NCI-H128 (cell line): ENCODE measurements at regions not wholly inside any gene's neighbourhood (a gene's known extent, or its start where the extent isn't known, plus 50 kb on each side); places are given as distances from the start of the nearest gene placed in this dataset.
"Not testable (repeated sequence)": the region's sequence is repeated elsewhere in the genome, so short reads cannot be mapped to it uniquely, and the experiment has no call there.

Experiments
- DNase-seq: peaks from one replicate; lab custom pipeline; 2025; ENCODE audit not compliant: unreplicated experiment; lab: John Stamatoyannopoulos, UW

- no peak for DNase-seq
These were observed 113.4 kb upstream of the RAB18 start for GRCh38 chr10:27390681-27391080.

DNA sequence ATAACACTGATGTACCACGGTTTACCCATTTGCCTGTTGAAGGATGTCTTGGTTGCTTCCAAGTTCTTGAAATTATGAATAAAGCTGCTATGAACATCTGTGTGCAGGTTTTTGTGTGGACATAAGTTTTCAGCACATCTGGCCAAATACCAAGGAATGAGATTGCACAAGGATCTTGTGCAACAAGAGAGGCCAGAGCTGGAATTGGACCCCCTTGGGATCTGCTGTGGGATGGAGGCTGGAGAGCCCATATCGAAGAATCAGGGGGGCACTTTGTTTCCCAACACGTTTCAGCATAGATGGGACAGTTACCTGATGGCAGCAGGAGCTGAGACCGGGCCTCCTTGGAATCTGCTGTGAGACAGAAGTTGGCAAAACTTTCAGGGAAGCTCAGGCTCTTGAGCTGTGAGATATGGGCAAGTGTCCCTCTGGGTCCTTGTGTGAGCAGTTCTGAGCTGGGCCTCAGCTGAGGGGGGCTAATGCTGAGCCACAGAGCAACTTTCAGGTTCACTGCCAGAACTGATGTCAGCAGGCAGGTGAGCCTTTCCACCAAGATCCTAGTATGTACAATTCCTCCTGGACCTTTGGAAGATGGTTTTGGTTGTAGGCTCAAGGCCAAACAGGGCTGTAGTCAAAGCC lies 115.2 kb upstream of the RAB18 start:
- DNase-seq = no peak

DNA sequence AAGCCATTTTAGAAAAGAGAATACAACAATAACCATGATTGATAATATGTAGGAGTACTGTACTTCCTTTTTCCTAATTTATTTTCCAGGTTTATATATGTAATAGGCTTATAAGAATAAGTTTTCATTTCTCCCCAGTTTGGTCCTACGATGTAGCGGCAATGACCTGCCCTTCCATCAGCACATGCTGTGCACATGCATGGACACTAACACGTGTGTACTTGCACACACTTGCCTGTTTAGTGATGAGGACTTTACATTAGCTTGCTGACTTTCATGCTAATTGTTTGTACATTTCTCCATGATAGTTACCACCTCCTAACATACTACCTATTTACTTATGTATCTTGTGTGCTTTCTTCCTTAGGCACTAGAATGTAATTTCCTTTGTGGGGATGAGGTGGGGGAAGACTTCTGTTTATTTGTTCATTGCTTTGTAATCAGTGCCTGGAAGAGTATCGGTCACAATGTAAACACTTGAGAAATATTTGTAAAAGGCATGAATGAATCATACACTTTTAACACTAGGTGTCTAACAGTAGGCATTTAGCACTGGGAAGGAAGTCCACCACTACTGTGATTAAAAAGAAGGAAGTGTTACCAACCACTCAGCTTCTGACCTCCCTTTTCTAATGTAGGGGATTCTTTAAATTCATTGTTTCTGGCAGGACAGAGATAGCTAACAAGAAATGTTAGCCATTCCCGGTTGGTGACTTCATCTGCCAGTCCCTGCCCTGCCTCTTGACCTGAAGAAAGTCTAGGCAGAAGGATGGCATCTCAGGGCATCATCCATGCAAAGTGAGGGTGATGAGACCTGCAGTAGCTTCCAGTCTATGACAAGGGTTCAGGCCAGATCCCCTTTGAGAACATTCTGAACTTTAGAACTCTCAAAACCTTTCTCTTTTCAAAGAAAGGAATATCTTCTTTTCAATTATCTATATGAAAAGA lies 120.2 kb upstream of the RAB18 start:
- DNase-seq = no peak

GRCh38 chr10:27382176-27382575 lies 121.9 kb upstream of the RAB18 start:
- no peak for DNase-seq

DNA sequence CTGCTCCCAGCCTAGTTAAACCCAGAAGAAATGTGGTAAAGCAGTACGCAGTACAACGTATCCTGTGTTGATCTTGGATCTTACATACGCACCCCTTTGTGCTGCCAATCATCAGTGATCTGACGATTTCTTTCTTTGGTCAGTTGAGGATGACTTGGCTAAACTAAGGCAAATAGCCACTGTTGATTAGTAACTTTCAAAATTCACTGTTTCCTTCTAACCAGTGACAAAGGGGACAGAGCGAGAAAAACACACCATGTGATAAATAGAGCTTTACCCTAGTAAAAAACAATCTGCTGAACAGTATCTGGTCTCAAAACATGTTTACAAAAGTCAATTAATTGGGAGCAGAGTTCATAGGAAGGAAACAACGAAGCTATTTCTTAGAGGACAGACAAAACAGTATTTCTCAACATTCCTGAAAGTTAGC lies 123.2 kb upstream of the RAB18 start:
- no peak for DNase-seq

DNA sequence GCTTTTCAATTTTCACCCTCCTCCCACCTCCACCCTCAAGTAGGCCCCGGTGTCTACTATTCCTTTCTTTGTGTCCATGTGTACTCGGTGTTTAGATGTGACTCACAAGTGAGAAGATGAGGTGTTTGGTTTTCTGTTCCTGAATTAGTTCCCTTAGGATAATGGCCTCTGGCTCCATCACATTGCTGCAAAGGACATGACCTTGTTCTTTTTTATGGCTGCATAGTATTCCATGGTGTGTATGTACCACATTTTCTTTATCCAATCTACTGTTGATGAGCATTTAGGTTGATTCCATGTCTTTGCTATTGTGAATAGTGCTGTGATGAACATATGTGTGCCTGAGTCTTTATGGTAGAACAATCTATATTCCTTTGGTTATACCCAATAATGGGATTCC lies 125.1 kb upstream of the RAB18 start:
- not testable (repeated sequence) for DNase-seq

DNA sequence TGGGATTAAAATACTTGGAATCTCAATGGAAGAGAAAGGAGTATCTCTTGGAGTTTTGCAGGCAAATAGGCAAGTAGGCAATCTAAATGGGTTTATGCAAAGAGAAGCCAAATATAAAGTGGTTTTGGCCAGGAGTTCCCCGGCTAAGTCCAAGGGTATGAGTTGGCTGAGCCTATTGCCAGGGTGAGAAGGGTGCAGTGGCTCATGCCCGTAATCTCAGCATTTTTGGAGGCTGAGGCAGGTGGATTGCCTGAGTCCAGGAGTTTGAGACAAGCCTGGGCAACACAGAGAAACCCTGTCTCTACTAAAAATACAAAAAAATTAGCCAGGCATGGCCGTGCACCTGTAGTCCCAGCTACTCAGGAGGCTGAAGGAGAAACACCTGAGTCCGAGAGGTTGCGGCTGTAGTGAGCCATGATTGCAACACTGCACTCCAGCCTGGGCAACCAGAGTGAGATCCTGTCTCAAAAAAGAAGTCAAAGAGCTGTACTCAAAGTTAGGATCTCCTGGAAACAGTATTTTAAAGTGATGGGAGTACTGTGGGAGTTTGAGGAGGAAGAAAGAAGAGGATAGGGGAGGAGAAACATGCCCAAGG lies 130.4 kb upstream of the RAB18 start:
- DNase-seq = no peak

- DNase-seq = no peak
These were observed 131.5 kb upstream of the ACBD5 start for GRCh38 chr10:27372095-27372494.

- not testable (repeated sequence) for DNase-seq
These were observed 130.8 kb upstream of the ACBD5 start for GRCh38 chr10:27371375-27371774.

GRCh38 chr10:27369880-27370279 lies 129.3 kb upstream of the ACBD5 start:
- DNase-seq = no peak

DNA sequence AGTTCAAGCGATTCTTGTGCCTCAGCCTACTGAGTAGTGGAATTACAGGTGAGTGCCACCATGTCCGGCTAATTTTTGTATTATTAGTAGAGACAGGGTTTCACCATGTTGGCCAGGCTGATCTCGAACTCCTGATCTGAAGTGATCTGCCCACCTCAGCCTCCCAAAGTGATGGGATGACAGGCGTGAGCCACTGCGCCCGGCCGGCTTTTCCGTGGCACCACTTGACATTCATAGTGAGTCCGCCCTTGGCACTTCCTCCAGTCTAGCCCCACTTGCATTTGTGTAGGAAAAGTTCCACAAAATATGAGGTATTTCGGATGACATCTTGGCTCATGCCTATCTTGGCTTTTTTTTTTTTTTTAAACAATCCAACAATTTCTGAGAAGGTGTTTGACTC lies 128.1 kb upstream of the ACBD5 start:
- no peak for DNase-seq

DNA sequence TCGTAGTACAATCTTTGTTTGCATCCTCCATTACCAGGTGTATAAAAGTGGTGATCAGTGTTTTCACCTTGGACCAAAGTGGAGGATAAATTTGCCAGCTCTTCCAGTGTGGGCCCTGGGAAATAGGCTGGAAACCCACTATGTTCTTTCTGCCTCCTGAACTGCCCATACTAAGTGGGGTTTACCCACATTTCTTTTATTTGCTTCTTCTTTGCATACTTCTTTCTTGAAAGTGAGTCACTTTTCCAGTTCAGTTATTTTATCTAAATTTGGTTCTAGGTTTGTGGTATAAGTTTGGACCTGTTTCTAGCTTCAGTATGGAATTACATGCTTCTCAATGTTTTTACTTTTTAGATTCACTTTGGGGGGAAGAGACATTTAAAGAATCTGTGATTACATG lies 126.2 kb upstream of the ACBD5 start:
- no peak for DNase-seq

DNA sequence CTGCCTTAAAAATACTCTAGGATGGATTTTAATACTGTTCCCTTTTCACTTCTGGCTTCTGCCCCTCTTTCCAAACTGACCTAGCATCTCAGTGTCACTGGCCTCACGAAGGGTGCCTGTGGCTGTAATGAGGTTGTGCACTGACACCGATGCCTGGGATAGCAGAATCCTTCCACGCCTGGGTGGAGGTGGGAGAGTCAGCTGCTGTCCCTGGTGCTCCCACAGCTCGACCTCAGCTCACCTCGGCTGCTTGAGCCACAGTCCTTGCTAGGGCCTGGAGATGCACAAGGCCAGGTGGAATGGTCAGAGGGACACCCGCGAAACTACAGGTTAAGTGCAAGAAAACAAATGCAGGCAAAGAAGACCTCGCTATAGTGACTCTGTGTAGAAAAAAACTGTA lies 123.4 kb upstream of the ACBD5 start:
- DNase-seq = no peak

DNA sequence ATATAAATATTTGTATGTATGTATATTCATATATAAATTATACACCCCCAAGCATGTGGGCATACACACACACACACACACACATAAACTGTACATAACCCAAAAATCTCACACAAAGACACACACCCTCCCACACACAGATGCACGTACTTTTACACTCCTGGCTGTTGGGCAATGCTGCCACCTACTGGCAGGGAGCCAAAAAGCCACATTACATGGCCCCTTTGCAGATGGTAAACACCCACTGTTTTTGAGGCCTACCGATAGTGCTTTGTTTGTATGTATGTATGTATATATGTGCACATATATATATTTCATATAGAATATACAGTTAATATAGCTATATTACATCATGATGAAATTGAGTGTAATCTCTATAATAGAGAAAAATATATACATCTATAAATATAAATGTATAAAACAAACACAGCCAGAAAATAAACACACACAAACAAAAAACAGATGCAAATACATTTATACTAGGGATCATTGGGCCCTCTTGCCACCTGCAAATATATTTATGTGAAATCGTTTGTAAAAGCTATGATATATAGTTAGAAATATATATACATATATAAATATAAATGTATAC lies 120.1 kb upstream of the ACBD5 start:
- peak; percentile 36 for DNase-seq

GRCh38 chr10:27359792-27360355 lies 119.3 kb upstream of the ACBD5 start:
- DNase-seq = no peak

DNA sequence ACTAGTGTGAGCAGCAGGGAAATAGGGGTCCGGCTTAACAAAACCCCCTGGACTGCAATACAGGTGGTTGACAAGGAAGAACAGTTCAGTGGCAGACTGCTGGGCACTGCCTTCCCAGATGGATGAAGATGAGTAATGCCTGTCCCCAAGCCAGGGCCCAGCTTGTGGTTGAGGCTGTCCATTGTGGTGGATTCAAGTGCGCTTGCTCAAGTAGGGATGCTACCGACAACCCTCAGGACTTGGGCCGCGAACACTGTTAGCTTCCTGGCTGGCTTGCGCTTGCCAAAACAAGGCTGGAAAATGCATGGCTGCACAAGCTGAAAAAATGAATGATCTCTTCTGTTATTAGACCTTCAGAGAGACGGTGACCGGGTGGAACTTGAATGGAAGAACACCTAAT lies 116.1 kb upstream of the ACBD5 start:
- no peak for DNase-seq

DNA sequence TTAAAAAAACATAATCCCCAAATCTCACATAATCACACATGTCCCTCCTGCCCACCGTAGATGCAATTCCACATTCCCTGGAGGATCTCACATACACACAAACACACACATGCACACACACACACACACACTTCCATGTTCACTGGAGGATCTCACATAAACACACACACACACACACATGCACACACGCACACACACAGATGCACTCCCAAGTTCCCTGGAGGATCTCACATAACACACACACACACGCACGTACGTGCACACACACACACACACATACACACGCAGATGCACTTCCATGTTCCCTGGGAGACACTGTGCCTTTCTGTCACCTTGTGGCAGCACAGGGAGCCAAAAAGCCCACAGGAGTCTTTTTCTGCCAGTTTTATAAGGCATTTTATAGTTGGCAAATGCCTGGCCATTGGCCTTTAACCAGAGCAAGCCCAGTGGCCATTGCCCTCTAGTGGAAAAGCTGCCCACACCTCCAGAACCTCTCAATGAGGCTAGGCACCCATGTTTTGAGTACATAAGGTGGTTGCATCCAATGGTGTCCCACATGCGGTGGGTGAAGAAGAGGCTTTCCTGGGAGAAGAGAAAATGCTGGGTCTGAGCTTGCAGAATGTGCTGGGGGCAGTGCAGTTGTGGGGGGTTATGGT lies 115.4 kb upstream of the ACBD5 start:
- DNase-seq = no peak

DNA sequence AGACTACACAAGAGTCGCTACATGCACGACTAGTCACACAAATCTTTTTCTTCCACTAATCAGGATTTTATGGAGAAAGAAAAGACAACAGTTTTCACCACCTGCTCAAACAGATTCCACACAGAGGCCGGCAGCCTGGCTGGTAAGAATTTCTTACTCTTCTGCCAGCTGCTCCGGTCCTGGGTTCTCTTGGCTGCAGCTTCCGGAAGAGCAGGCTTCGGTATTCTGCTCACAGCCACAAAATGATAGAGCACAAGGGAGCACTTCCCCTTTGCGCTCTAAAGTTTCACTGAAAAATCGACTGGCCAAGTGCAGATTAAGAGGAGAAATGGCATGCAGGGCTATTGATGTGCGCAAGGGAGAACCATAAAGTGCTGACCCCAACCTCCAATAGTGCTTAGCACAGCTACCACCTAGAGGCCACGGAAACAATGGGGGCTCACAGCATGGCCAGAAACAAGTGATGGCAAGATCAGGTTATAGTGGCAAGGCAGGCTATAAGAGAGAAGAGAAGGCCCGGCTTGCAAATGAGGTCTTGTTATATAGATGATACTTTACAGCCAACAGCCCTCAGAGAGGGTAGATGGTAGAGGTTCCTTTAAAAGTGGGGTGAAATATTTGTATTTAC lies 114.2 kb upstream of the ACBD5 start:
- not testable (repeated sequence) for DNase-seq

- DNase-seq = not testable (repeated sequence)
These were observed 113.5 kb upstream of the ACBD5 start for GRCh38 chr10:27354100-27354499.

DNA sequence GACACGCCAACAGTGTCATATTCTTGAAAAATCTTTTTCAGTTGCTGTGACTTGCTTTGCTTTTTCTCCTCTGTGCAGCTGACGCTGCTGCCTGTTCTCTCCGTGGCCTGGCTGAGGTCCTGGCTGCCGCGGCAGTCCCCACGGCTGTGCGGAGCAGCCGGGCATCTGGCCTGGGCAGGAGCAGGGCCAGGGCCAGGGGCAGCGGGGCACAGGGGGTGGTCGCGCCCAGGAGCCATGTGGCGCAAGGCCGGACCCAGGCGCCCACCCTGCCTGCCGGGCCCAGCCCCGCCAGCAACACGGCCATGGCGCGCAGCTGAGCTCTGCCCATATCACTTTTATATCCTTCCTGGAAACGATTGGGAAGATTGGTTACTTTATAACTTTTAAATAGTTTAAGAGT lies 109.4 kb upstream of the ACBD5 start:
- DNase-seq = no peak
